Trophoblast cell (in vitro differentiated cells and primary cell): ENCODE measurements at regions not wholly inside any gene's neighbourhood (a gene's known extent, or its start where the extent isn't known, plus 50 kb on each side); places are given as distances from the start of the nearest gene placed in this dataset.

ENCODE experiments used
- DNase-seq, 2 donors: peaks; one replicate each; pipeline ENCODE4 v3.0.0-alpha.2; 2016
- H2AFZ ChIP-seq: 2 replicates; pipeline ENCODE4 v1.6.1; 2013; ENCODE audit warnings: low read length, moderate library complexity, mild to moderate bottlenecking; ENCODE audit not compliant: insufficient read depth, poor library complexity
- H2AK5ac ChIP-seq: 2 replicates; pipeline ENCODE4 v1.6.1; 2013; ENCODE audit warnings: mild to moderate bottlenecking, low read length
- H2BK120ac ChIP-seq: 2 replicates; pipeline ENCODE4 v1.6.1; 2013; ENCODE audit warnings: low read length, mild to moderate bottlenecking, moderate library complexity; ENCODE audit not compliant: insufficient read depth, poor library complexity
- H2BK12ac ChIP-seq: 2 replicates; pipeline ENCODE4 v1.6.1; 2013; ENCODE audit warnings: mild to moderate bottlenecking, low read length, moderate library complexity
- H2BK5ac ChIP-seq: 2 replicates; pipeline ENCODE4 v1.6.1; 2013; ENCODE audit warnings: low read length, low read depth, moderate library complexity, mild to moderate bottlenecking; ENCODE audit not compliant: poor library complexity
- H3K14ac ChIP-seq: 2 replicates; pipeline ENCODE4 v1.6.1; 2013; ENCODE audit warnings: mild to moderate bottlenecking, low read length
- H3K18ac ChIP-seq: 2 replicates; pipeline ENCODE4 v1.6.1; 2013; ENCODE audit warnings: mild to moderate bottlenecking, low read length
- H3K23ac ChIP-seq: 2 replicates; pipeline ENCODE4 v1.6.1; 2013; ENCODE audit warnings: low read length
- H3K27ac ChIP-seq: 2 replicates; pipeline ENCODE4 v1.5.1; 2013; ENCODE audit warnings: low read depth, mild to moderate bottlenecking, inconsistent platforms, low read length, moderate library complexity
- H3K27me3 ChIP-seq: 2 replicates; pipeline ENCODE4 v1.6.1; 2013; ENCODE audit warnings: inconsistent platforms, mild to moderate bottlenecking, low read length, moderate library complexity; ENCODE audit not compliant: insufficient read depth
- H3K36me3 ChIP-seq, 2 experiments: 1 replicate in 1 of 2; 2 replicates in 1 of 2; pipeline ENCODE4 v1.6.1; 2013; ENCODE audit warnings: low read length in 2 of 2, mild to moderate bottlenecking in 2 of 2, moderate library complexity in 1 of 2; ENCODE audit not compliant: insufficient read depth in 2 of 2, control insufficient read depth in 1 of 2
- H3K4ac ChIP-seq: 2 replicates; pipeline ENCODE4 v1.6.1; 2013; ENCODE audit warnings: low read depth, mild to moderate bottlenecking, low read length, moderate library complexity
- H3K4me1 ChIP-seq, 2 experiments: 1 replicate in 1 of 2; 2 replicates in 1 of 2; pipeline ENCODE4 v1.6.1; 2013; ENCODE audit warnings: low read length in 2 of 2, mild to moderate bottlenecking in 2 of 2, moderate library complexity in 1 of 2; ENCODE audit not compliant: insufficient read depth in 2 of 2, control insufficient read depth in 1 of 2
- H3K4me2 ChIP-seq: 2 replicates; pipeline ENCODE4 v1.6.1; 2013; ENCODE audit warnings: inconsistent platforms, mild to moderate bottlenecking, low read length, moderate library complexity
- H3K4me3 ChIP-seq: 2 replicates; pipeline ENCODE4 v1.5.1; 2013; ENCODE audit warnings: mild to moderate bottlenecking, low read depth, low read length, inconsistent platforms
- H3K79me1 ChIP-seq: one replicate; pipeline ENCODE4 v1.6.1; 2013; ENCODE audit warnings: low read length
- H3K79me2 ChIP-seq: 2 replicates; pipeline ENCODE4 v1.6.1; 2013; ENCODE audit warnings: low read length, mild to moderate bottlenecking; ENCODE audit not compliant: control insufficient read depth, insufficient read depth, poor library complexity
- H3K9ac ChIP-seq: 2 replicates; pipeline ENCODE4 v1.6.1; 2013; ENCODE audit warnings: mild to moderate bottlenecking, low read length
- H3K9me3 ChIP-seq: 2 replicates; pipeline ENCODE4 v1.6.1; 2013; ENCODE audit warnings: low read depth, mild to moderate bottlenecking, control low read depth, inconsistent platforms, low read length; ENCODE audit not compliant: insufficient read depth
- H4K12ac ChIP-seq: 2 replicates; pipeline ENCODE4 v1.6.1; 2013; ENCODE audit warnings: low read depth, mild to moderate bottlenecking, low read length, moderate library complexity
- H4K8ac ChIP-seq: 2 replicates; pipeline ENCODE4 v1.6.1; 2013; ENCODE audit warnings: low read depth, mild to moderate bottlenecking, low read length, moderate library complexity
- H4K91ac ChIP-seq: one replicate; pipeline ENCODE4 v1.6.1; 2013; ENCODE audit warnings: low read depth, mild to moderate bottlenecking, low read length, moderate library complexity
- WGBS: extraction: QIAGEN DNeasy Blood & Tissue Kit; methylation state at CpG from one replicate; pipeline ENCODE4 v1.1.7; 2013; ENCODE audit warnings: missing lambda C conversion rate; ENCODE audit not compliant: insufficient read length, insufficient coverage; ENCODE audit errors: extremely low coverage; 5-methylcytosine and 5-hydroxymethylcytosine counted together

- WGBS, result no CpG with 5 or more reads among the region's 6 CpGs
- no peak overlapping the region for H4K12ac ChIP-seq
- no peak overlapping the region for H4K91ac ChIP-seq
- no peak for DNase-seq
- H3K4me1 ChIP-seq, result no peaks in the 10 kb centered on the region
- H4K8ac ChIP-seq, result no peak overlapping the region
- no peak overlapping the region for H3K4me3 ChIP-seq
- no peak overlapping the region for H3K9ac ChIP-seq
- no peak overlapping the region for H2AFZ ChIP-seq
- no peak overlapping the region for H2BK12ac ChIP-seq
- H3K23ac ChIP-seq, result no peak overlapping the region
- H3K4me2 ChIP-seq, result no peak overlapping the region
- no peaks in the 10 kb centered on the region for H3K79me1 ChIP-seq
- no peaks in the 10 kb centered on the region for H3K79me2 ChIP-seq
- no peaks in the 10 kb centered on the region for H3K36me3 ChIP-seq
- no peak overlapping the region for H2AK5ac ChIP-seq
- no peak overlapping the region for H3K4ac ChIP-seq
- H3K27me3 ChIP-seq, result no peaks in the 10 kb centered on the region
- H3K18ac ChIP-seq, result no peak overlapping the region
- H3K9me3 ChIP-seq, result no peaks in the 10 kb centered on the region
- no peak overlapping the region for H2BK5ac ChIP-seq
- H3K27ac ChIP-seq, result no peak overlapping the region
- no peak overlapping the region for H3K14ac ChIP-seq
- no peak overlapping the region for H2BK120ac ChIP-seq
These were observed 76.7 kb upstream of the CASZ1 start for GRCh38 chr1:10873189-10873588.

GRCh38 chr1:10874351-10874750 lies 77.9 kb upstream of the CASZ1 start:
- Histone ChIP-seq H2AK5ac (no peak overlapping the region), H3K9me3 (no peaks in the 10 kb centered on the region), H3K79me2 (no peaks in the 10 kb centered on the region), H3K18ac (no peak overlapping the region), H3K4me2 (no peak overlapping the region), H3K14ac (no peak overlapping the region), H2BK12ac (no peak overlapping the region), H3K4me3 (no peak overlapping the region), H3K27me3 (no peaks in the 10 kb centered on the region), H3K23ac (no peak overlapping the region), H3K9ac (no peak overlapping the region), H2AFZ (no peak overlapping the region), H2BK120ac (no peak overlapping the region), H4K8ac (no peak overlapping the region), H3K27ac (no peak overlapping the region), H3K79me1 (no peaks in the 10 kb centered on the region), H3K4ac (no peak overlapping the region), H3K4me1 (no peaks in the 10 kb centered on the region), H2BK5ac (no peak overlapping the region), H4K91ac (no peak overlapping the region), H3K36me3 (no peaks in the 10 kb centered on the region), H4K12ac (no peak overlapping the region)
- no CpG with 5 or more reads among the region's 5 CpGs for WGBS
- no peak for DNase-seq

- Histone ChIP-seq H4K12ac (no peak overlapping the region), H4K91ac (no peak overlapping the region), H3K4ac (no peak overlapping the region), H3K4me3 (no peak overlapping the region), H3K27ac (no peak overlapping the region), H2AFZ (no peak overlapping the region), H3K14ac (no peak overlapping the region), H3K4me1 (no peaks in the 10 kb centered on the region), H3K4me2 (no peak overlapping the region), H3K79me1 (no peaks in the 10 kb centered on the region), H3K36me3 (no peaks in the 10 kb centered on the region), H3K18ac (no peak overlapping the region), H2BK12ac (no peak overlapping the region), H3K79me2 (no peaks in the 10 kb centered on the region), H3K27me3 (no peaks in the 10 kb centered on the region), H3K9me3 (no peaks in the 10 kb centered on the region), H3K23ac (no peak overlapping the region), H2BK5ac (no peak overlapping the region), H2AK5ac (no peak overlapping the region), H3K9ac (no peak overlapping the region), H4K8ac (no peak overlapping the region), H2BK120ac (no peak overlapping the region)
- WGBS, result no CpG with 5 or more reads among the region's 9 CpGs
- DNase-seq, result no peak
These were observed 81.4 kb upstream of the CASZ1 start for GRCh38 chr1:10877894-10878293.

GRCh38 chr1:10878469-10878868 lies 82.0 kb upstream of the CASZ1 start:
- Histone ChIP-seq H3K9ac (no peak overlapping the region), H3K4me2 (no peak overlapping the region), H2BK120ac (no peak overlapping the region), H3K79me1 (no peaks in the 10 kb centered on the region), H3K23ac (no peak overlapping the region), H3K4ac (no peak overlapping the region), H3K18ac (no peak overlapping the region), H4K12ac (no peak overlapping the region), H2BK12ac (no peak overlapping the region), H2AK5ac (no peak overlapping the region), H2AFZ (no peak overlapping the region), H3K27ac (no peak overlapping the region), H2BK5ac (no peak overlapping the region), H3K14ac (no peak overlapping the region), H3K36me3 (no peaks in the 10 kb centered on the region), H3K9me3 (no peaks in the 10 kb centered on the region), H4K91ac (no peak overlapping the region), H4K8ac (no peak overlapping the region), H3K79me2 (no peaks in the 10 kb centered on the region), H3K4me1 (no peaks in the 10 kb centered on the region), H3K27me3 (no peaks in the 10 kb centered on the region), H3K4me3 (peak overlapping the region; percentile 37)
- WGBS, result no CpG with 5 or more reads among the region's 7 CpGs
- DNase-seq, result no peak
